GM21529 (cell line): ENCODE measurements at regions not wholly inside any gene's neighbourhood (a gene's known extent, or its start where the extent isn't known, plus 50 kb on each side); places are given as distances from the start of the nearest gene placed in this dataset.
A peak's percentile ranks its signal among the peaks of the same experiment; 100 is the strongest.

Source experiments
- ATAC-seq: cut with Tn5 transposase; IDR thresholded peaks from one replicate; pipeline ENCODE4 v1.9.1; 2021; ENCODE audit not compliant: unreplicated experiment

DNA sequence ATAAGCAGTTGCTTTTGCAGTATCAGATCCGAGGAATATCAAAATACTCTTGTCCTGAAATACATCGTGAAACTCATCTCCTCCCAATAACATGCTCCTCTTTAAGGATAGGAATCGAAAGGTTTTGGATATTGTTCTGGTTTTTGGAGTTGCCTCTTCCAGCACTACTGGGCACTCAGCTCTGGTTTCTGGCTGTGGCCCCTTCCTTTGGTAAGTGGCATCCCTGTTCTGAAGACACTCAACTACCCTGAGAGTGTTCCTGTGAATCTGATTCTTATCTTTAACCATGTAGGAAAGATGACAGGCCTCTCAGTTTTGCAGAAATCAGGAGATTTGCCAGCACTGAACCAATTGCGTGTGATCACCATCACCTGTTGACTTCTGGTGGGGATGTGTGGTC is 327.5 kb upstream of the TBL1XR1 start:
- ATAC-seq = no peak

GRCh38 chr3:177525414-177525813 is 328.1 kb upstream of the TBL1XR1 start:
- ATAC-seq = no peak

DNA sequence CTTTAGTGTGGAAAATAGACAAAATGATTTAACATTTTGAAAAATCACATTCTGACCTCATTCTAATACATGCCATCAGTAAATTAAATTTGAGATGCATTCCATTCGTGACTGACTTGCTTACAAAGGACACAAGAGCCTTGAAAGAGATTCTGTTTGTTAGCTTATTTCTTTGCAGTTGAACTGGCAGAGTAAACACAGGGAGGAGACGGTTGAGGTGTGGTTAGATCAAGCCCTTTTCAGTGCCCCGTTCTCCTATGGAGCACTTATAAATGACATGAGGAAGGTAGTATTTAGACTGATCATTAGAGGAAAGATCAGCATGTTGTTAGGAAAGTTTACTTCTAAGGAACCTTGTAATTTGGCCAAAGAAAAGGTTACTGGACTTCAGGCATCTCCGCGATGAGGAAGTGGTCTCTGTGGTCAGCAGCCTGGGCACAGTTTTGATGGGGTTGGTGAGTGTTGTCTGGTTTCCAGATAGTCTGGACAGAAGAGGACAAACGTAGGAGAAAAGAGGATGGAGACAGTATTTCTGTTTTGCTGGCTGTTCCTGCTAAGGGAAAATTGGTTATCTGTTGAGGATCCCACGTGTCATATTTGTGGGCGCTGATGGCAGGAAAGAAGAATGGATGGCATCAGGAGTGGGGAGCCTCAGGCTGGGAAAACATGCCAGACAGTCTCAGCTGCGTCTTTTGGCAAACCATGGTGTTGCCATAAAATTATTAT is 328.9 kb upstream of the TBL1XR1 start:
- no peak for ATAC-seq

- no peak for ATAC-seq
Measured at GRCh38 chr3:177527182-177527581, 329.9 kb upstream of the TBL1XR1 start.

DNA sequence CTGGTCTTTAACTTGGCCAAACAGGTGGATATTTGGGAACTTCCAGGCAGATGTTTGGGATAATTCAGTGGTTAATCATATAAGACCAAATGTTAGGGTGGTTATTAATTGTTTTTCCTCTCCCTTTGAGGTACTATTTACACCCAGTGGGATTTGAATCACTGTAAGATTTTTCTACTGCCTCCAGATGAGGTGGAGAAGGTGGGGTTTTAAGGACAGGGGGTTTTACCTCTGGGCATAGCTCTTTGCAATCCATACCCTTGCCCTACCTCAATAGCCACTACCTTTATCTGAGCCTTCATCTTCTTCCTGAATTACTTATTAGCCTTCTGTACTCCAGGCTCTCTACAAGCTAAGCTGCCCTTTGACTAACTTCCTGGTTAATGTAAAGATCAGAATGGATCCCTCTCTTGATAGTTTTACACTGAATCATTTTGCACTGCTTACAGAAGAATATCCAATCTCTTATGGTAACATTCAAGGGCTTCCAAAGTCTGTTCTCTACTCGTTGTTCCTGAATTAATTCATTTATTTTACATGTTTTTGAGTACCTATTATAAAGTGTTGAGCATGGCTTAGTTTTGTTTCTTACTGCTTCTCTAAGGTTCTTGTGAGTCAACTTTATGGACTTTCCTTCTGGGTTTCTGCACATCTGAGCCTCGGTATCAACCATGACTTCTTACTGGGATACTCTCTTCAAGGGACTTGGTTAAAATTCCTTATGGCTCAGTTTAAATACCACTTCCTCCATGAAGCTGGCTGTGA is 331.2 kb upstream of the TBL1XR1 start:
- no peak for ATAC-seq

DNA sequence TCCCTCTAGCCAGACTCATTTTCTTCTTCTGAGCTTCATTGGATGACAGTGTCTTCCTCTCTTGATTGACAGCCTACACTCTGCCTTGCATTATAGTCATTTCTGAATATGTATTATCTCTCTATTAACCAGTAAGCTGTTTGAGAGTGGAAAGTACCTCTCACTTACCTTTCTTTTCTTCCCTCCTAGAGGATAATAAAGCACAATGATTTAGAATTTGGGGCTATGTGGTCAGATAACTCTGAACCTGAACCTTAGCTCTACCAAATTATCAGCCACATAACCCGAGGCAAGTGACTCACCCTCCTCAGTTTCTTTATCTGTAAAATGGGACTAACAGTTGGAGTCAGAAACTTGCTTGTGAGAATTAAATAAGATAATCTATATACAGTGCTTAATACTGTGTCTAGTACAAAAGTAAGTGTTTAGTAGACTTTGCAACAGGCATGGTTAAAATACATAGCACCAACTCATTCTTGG is 331.8 kb upstream of the TBL1XR1 start:
- ATAC-seq = no peak

DNA sequence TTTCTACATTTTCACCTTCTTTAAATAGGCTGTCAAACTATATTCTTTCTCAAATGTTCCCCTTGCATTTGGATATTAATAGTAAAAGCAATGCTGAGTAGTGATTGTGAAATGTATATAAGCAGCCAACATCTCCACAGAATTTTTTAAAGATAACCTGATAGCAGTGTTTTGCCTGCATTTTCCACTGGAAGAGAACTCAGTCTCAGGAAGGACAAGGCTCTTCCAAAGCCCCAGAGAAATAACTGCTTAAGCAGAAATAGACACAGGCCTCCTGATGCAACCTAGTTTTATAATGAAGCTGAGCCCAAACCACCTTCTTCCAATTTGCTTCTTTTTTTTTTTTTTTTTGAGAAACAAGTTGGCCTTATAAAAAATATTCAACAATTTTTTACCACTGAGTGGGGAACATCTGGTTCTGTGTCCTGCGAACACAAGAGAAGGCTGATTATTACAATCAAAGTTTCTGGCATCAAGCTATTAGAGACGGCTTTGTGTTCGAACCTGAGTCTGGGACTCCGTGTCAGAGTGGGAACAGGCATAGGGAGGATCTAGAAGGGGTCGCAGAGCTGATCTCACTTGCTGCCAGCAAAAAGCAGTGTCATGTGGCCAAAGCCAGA is 332.5 kb upstream of the TBL1XR1 start:
- no peak for ATAC-seq

DNA sequence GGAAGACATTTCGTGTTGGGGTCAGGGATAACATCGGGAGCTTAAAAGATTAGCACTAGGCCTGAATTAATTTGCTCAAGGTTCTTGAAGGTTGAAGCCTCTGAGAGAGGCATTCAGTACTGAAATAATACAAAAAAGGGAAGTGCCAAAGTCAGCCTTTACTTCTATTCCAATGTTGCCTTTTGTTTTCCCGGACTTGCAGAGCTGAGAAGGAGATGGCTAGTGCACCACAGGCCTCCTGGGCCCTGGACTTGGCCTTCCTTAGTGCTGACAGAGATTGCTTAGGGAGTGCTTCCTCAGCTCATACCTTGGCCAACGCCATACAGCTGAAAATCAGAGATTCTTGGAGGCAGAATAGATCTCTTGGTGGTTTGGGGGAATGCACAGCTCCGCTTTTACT is 333.6 kb upstream of the TBL1XR1 start:
- ATAC-seq = no peak

DNA sequence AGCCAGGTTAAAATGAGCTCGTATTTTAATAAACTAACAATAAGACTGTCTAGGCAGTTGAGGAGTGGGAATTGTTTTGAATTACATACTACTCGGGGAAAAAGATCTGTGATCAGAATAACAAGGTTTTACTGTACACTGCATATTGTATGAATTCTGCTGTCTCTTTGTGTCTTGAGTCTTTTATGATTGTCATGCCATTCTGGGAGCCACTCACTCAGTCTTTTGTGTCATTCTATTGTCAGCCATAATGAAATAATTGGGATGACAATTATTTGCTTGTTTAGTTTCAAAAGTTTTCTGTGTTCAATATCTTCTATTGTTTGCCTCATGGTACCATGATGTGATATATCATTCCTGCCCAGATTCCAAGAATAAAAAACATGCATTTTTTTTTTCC is 339.6 kb upstream of the TBL1XR1 start:
- ATAC-seq = no peak

- no peak for ATAC-seq
Measured at GRCh38 chr3:177537612-177538011, 340.3 kb upstream of the TBL1XR1 start.

DNA sequence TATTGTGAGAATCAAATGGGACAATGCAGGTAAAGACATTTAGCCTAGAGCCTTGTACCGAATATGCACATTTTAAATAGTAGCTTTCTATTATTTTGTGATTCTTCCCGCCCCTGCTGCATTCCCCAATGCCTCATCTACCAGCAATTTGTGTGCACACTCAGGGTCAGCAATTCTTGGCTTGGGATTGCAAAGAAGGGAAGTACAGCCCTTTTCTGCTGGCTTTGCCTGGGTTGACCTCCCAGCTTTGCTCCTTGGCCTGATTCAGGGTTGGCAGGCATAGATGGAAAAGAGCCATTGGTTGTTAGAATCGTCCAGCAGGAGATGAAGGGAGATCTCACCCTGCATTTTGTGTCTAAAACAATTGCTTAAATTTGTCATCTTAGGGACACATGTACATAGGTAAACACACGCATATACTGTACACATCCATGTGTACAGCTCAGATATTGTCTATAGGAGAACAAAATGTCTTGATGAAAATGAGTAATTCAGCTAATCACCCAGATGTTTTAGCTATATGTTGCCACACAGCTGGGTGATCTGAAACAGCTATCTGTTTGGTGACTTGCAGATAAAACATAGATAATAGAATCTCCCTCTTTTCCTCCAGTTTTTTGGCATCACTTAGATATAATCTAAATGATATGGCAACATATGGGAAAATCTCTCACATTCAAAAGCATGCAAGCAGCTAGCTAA is 340.9 kb upstream of the TBL1XR1 start:
- ATAC-seq = no peak

GRCh38 chr3:177538750-177539730 is 341.8 kb upstream of the TBL1XR1 start:
- peak; percentile 94 for ATAC-seq

DNA sequence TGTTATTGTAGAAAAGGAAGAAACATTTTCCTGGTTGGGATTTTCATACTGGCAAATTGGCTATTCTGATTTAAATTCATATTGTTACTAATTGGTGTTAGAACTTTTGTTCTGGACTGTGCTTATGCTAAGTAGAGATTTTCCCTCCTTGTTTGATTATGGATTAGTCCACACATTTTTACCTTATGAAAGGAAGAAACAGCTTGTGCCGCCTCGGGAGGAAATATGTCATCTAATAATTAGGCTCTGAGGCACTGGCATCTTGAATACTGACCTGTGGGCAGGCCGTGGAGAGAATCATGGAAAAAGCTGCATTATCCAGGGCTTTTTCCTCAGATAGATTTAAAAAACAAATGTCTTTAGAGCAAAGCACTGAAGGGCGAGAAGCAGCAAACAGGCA is 344.3 kb upstream of the TBL1XR1 start:
- ATAC-seq = no peak

DNA sequence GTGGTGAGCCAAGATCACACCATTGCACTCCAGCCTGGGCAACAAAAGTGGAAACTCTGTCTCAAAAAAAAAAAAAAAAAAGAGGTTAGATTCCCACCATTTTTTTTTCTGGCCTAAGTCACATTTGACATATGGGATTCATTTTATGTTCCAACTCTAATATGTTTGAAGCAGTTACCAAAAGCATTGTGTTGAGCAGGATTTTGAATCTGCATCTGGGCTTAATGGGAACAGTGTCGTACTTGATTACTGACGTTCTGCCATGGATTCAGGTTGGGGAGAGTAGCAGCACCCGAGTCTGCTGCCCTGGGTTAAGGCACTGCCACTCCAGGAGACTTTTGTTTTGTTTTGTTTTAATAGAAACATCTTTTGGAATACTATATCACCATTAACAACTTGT is 348.7 kb upstream of the TBL1XR1 start:
- no peak for ATAC-seq

DNA sequence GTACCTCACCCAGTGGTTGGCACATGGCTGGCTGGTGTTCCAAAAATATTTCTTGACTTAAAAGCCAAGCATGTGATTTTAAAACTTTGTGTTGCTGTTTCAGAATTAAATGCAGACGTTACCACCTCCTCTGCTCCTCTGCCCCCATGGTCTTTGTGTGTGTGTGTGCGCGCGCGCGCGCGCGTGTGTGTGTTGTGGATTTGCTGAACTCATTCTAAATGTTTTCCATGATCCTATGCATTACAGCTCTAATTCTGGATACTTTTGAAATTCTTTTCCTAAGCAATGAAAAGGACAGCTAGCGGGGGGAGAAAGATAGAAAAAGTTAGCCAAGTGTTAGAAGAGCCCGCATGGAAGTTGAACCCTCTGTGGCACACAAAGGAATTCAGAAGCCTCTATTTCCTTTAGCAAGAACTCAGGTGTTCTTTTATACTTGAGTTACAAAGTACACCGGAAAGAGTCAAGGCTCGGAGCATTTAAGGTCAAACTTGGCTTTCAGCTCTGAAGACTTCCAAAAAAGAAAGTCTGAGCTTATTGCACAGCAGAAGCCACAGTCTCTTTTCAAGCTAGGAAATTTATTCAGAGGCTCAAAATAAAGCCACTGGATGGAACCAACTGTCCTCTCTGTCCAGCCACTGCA is 350.5 kb upstream of the TBL1XR1 start:
- no peak for ATAC-seq

DNA sequence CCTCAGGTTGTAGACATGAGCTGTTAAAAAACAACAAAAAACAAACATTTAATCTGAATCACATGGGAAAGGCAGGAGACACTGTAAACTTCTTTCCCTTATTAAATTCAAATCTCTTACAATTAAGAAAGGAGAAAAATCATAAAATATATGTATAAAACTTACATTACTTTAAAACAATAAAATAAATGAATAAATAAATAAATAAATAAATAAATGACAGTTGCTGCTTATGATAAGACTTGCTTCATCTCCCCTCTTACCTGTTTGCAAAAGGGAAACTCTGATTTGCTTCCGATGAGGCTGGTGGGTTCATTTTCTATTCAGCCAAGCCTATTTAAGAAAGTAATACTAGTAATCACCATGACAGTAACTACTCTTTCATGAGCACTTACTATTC is 353.4 kb upstream of the TBL1XR1 start:
- ATAC-seq = no peak

GRCh38 chr3:177551431-177551836 is 354.2 kb upstream of the TBL1XR1 start:
- no peak for ATAC-seq

DNA sequence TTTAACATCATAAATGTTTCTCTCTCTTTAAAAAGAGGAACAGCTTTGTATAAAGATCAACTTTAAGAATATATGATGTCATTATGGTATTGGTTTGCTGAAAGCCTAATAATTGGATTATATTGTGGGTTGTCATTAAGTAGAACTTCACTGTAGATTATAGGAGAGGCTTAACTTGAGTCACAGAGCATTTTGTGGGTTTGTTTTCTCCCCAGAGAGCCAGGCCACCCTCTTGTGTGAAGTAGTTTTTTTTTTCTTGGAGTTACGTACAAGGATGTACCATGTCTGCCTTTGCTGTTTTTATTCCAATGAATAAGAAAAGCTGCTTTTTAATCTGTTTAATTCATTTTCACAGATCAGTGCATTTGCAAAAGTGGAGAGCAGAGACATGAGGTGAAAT is 354.8 kb upstream of the TBL1XR1 start:
- ATAC-seq = no peak

- no peak for ATAC-seq
Measured at GRCh38 chr3:177553012-177553411, 355.7 kb upstream of the TBL1XR1 start.

DNA sequence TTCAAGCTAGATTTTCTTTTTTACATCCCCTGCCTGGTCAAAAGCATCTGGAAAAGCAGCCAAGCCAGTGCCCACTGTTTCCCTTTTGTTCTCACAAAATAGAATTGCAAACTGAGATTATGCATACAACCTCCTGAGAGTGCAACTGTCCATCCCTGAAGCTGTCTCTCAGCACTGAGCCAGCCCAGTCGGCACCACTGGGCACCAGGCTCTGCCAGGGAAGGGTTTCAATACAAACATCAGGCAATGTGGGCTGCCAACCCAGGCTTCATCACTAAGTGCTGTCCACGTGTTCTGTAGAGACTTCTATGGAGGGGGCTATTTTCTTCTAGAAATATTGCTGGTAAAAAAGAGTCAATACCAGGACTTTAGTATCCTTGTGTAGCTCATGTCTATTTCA is 356.3 kb upstream of the TBL1XR1 start:
- ATAC-seq = no peak
